ENCODE measurements at regions not wholly inside any gene's neighbourhood (a gene's known extent, or its start where the extent isn't known, plus 50 kb on each side); places are given as distances from the start of the nearest gene placed in this dataset.
A peak's percentile ranks its signal among the peaks of the same experiment; 100 is the strongest.

GRCh38 chr9:126096340-126096739, 230.3 kb upstream of the MVB12B start:
- Mint-ChIP-seq H3K4me3 (no peak overlapping the region), H3K27ac (peak overlapping the region; percentile 60), H3K4me1 (no peaks in the 10 kb centered on the region), H3K36me3 (no peaks in the 10 kb centered on the region), H3K9me3 (no peaks in the 10 kb centered on the region)
- ATAC-seq: no peak
- DNase-seq (ENCODE audit: low spot score in 2 of 2): no peak

GRCh38 chr9:126097679-126098078, 228.9 kb upstream of the MVB12B start:
- no peak for DNase-seq (ENCODE audit: low spot score in 2 of 2)
- Mint-ChIP-seq H3K4me1 (no peaks in the 10 kb centered on the region), H3K4me3 (no peak overlapping the region), H3K27ac (no peak overlapping the region), H3K9me3 (no peaks in the 10 kb centered on the region), H3K36me3 (no peaks in the 10 kb centered on the region)
- no peak for ATAC-seq

GRCh38 chr9:126106404-126106803, 220.2 kb upstream of the MVB12B start:
- DNase-seq (ENCODE audit: low spot score in 2 of 2) (no peak), ATAC-seq (no peak)
- H3K4me3 Mint-ChIP-seq: no peak overlapping the region
- H3K36me3 Mint-ChIP-seq: no peaks in the 10 kb centered on the region
- H3K4me1 Mint-ChIP-seq: no peaks in the 10 kb centered on the region
- no peak overlapping the region for H3K27ac Mint-ChIP-seq
- no peaks in the 10 kb centered on the region for H3K9me3 Mint-ChIP-seq

GRCh38 chr9:126107693-126108092, 218.9 kb upstream of the MVB12B start:
- no peak overlapping the region for H3K4me3 Mint-ChIP-seq

GRCh38 chr9:126108240-126108639, 218.4 kb upstream of the MVB12B start:
- no peak for DNase-seq (ENCODE audit: low spot score in 2 of 2)
- no peaks in the 10 kb centered on the region for H3K36me3 Mint-ChIP-seq
- H3K4me3 Mint-ChIP-seq: no peak overlapping the region
- no peak overlapping the region for H3K27ac Mint-ChIP-seq
- no peaks in the 10 kb centered on the region for H3K9me3 Mint-ChIP-seq
- no peaks in the 10 kb centered on the region for H3K4me1 Mint-ChIP-seq
- ATAC-seq: no peak

More at GRCh38 chr9:126107693-126108092, 218.9 kb upstream of the MVB12B start:
- DNase-seq (ENCODE audit: low spot score in 2 of 2) (no peak), ATAC-seq (no peak)
- Mint-ChIP-seq H3K27ac (no peak overlapping the region), H3K9me3 (no peaks in the 10 kb centered on the region), H3K36me3 (no peaks in the 10 kb centered on the region), H3K4me1 (no peaks in the 10 kb centered on the region)

GRCh38 chr9:126109575-126109974, 217.1 kb upstream of the MVB12B start:
- H3K4me3 Mint-ChIP-seq: no peak overlapping the region
- H3K36me3 Mint-ChIP-seq: no peaks in the 10 kb centered on the region
- H3K27ac Mint-ChIP-seq: no peak overlapping the region
- H3K9me3 Mint-ChIP-seq: no peaks in the 10 kb centered on the region
- H3K4me1 Mint-ChIP-seq: no peaks in the 10 kb centered on the region
- ATAC-seq (no peak), DNase-seq (ENCODE audit: low spot score in 2 of 2) (no peak)

- Mint-ChIP-seq H3K4me3 (no peak overlapping the region), H3K4me1 (no peaks in the 10 kb centered on the region), H3K36me3 (no peaks in the 10 kb centered on the region), H3K9me3 (no peaks in the 10 kb centered on the region), H3K27ac (no peak overlapping the region)
- DNase-seq (ENCODE audit: low spot score in 2 of 2) (no peak), ATAC-seq (no peak)
Observed at GRCh38 chr9:126111556-126111955, 215.1 kb upstream of the MVB12B start.

- H3K36me3 Mint-ChIP-seq: no peaks in the 10 kb centered on the region
- no peaks in the 10 kb centered on the region for H3K9me3 Mint-ChIP-seq
- DNase-seq (ENCODE audit: low spot score in 2 of 2) (no peak), ATAC-seq (no peak)
- no peak overlapping the region for H3K27ac Mint-ChIP-seq
- H3K4me3 Mint-ChIP-seq: no peak overlapping the region
- no peaks in the 10 kb centered on the region for H3K4me1 Mint-ChIP-seq
Observed at GRCh38 chr9:126112135-126112720, 214.4 kb upstream of the MVB12B start.

- Mint-ChIP-seq H3K4me1 (no peaks in the 10 kb centered on the region), H3K36me3 (no peaks in the 10 kb centered on the region), H3K4me3 (no peak overlapping the region), H3K9me3 (no peaks in the 10 kb centered on the region), H3K27ac (no peak overlapping the region)
- ATAC-seq (no peak), DNase-seq (ENCODE audit: low spot score in 2 of 2) (no peak)
Observed at GRCh38 chr9:126113176-126113575, 213.5 kb upstream of the MVB12B start.

- Mint-ChIP-seq H3K27ac (no peak overlapping the region), H3K9me3 (no peaks in the 10 kb centered on the region), H3K4me1 (no peaks in the 10 kb centered on the region), H3K4me3 (no peak overlapping the region), H3K36me3 (no peaks in the 10 kb centered on the region)
- no peak for DNase-seq (ENCODE audit: low spot score in 2 of 2)
- no peak for ATAC-seq
Observed at GRCh38 chr9:126113756-126114408, 212.7 kb upstream of the MVB12B start.

GRCh38 chr9:126114409-126114760, 212.2 kb upstream of the MVB12B start:
- H3K27ac Mint-ChIP-seq: no peak overlapping the region
- no peaks in the 10 kb centered on the region for H3K4me1 Mint-ChIP-seq
- H3K9me3 Mint-ChIP-seq: no peaks in the 10 kb centered on the region
- H3K36me3 Mint-ChIP-seq: no peaks in the 10 kb centered on the region
- no peak for ATAC-seq
- H3K4me3 Mint-ChIP-seq: no peak overlapping the region
- no peak for DNase-seq (ENCODE audit: low spot score in 2 of 2)

GRCh38 chr9:126114850-126115460, 211.7 kb upstream of the MVB12B start:
- Mint-ChIP-seq H3K27ac (no peak overlapping the region), H3K4me3 (no peak overlapping the region), H3K36me3 (no peaks in the 10 kb centered on the region), H3K4me1 (no peaks in the 10 kb centered on the region), H3K9me3 (no peaks in the 10 kb centered on the region)
- DNase-seq (ENCODE audit: low spot score in 2 of 2) (no peak), ATAC-seq (no peak)

- DNase-seq (ENCODE audit: low spot score in 2 of 2): peak in 1 of 2 donors; percentile 34
- no peaks in the 10 kb centered on the region for H3K4me1 Mint-ChIP-seq
Observed at GRCh38 chr9:126116351-126117157, 210.1 kb upstream of the MVB12B start.

GRCh38 chr9:126117158-126117425, 209.5 kb upstream of the MVB12B start:
- ATAC-seq: no peak
- DNase-seq (ENCODE audit: low spot score in 2 of 2): no peak
- Mint-ChIP-seq H3K4me3 (no peak overlapping the region), H3K36me3 (no peaks in the 10 kb centered on the region), H3K4me1 (no peaks in the 10 kb centered on the region), H3K9me3 (no peaks in the 10 kb centered on the region), H3K27ac (no peak overlapping the region)

More at GRCh38 chr9:126116351-126117157, 210.1 kb upstream of the MVB12B start:
- no peaks in the 10 kb centered on the region for H3K9me3 Mint-ChIP-seq
- H3K36me3 Mint-ChIP-seq: no peaks in the 10 kb centered on the region
- no peak overlapping the region for H3K4me3 Mint-ChIP-seq
- H3K27ac Mint-ChIP-seq: no peak overlapping the region
- ATAC-seq: no peak

GRCh38 chr9:126117631-126118030, 209.0 kb upstream of the MVB12B start:
- Mint-ChIP-seq H3K4me1 (no peaks in the 10 kb centered on the region), H3K4me3 (no peak overlapping the region), H3K36me3 (no peaks in the 10 kb centered on the region), H3K27ac (no peak overlapping the region), H3K9me3 (no peaks in the 10 kb centered on the region)
- DNase-seq (ENCODE audit: low spot score in 2 of 2): peak in 1 of 2 donors; percentile 29
- ATAC-seq: no peak

- Mint-ChIP-seq H3K9me3 (no peaks in the 10 kb centered on the region), H3K4me3 (no peak overlapping the region), H3K27ac (no peak overlapping the region), H3K4me1 (no peaks in the 10 kb centered on the region), H3K36me3 (no peaks in the 10 kb centered on the region)
- DNase-seq (ENCODE audit: low spot score in 2 of 2) (no peak), ATAC-seq (no peak)
Observed at GRCh38 chr9:126119731-126120130, 206.9 kb upstream of the MVB12B start.

All from stimulated activated effector memory CD8-positive, alpha-beta T cell treated with anti-CD3 and anti-CD28 coated beads, Interleukin-12 subunit alpha, Interleukin-12 subunit beta, amount 100 ng/mL, for 72 hours (primary cell).